Omental fat pad (tissue), 3 donors: ENCODE measurements at regions not wholly inside any gene's neighbourhood (a gene's known extent, or its start where the extent isn't known, plus 50 kb on each side); places are given as distances from the start of the nearest gene placed in this dataset.

Source experiments
- ATAC-seq: fragments of 150-250 bp; one replicate; pipeline ENCODE4 v1.9.1; 2016; ENCODE audit warnings: mild to moderate bottlenecking, moderate library complexity; ENCODE audit not compliant: low FRiP score
- DNase-seq: peaks from one replicate; pipeline ENCODE4 v3.0.0-alpha.2; 2019; ENCODE audit warnings: low spot score
- TF ChIP-seq, protein P1 (sequence below), 3 donors: fragments of 450-650 bp; IDR thresholded peaks; one replicate each; pipeline ENCODE4 v1.5.1; 2016 to 2017; ENCODE audit warnings: antibody characterized with exemption in 3 of 3, mild to moderate bottlenecking in 3 of 3, moderate library complexity in 2 of 3

DNA sequence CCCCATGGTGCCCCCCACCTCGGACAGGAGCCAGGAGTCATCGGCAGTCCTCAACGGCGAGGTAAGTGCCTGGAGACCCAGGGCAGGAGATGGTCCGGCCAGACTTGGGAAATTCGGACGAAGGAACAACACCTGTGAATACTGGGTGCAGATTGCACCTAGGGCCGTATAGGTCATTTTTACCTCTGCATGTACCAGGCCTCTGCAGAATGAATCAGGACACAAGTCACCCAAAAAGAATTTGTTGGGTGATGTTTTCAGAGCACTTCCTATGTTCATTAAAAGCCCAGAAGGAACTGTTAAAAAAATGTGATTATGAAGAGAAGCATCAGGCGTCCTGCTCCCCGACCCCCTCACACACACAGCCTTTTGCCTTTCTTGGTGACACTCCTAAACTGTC is 93.9 kb downstream of the C11orf91 start:
- TF ChIP-seq, protein P1, sequence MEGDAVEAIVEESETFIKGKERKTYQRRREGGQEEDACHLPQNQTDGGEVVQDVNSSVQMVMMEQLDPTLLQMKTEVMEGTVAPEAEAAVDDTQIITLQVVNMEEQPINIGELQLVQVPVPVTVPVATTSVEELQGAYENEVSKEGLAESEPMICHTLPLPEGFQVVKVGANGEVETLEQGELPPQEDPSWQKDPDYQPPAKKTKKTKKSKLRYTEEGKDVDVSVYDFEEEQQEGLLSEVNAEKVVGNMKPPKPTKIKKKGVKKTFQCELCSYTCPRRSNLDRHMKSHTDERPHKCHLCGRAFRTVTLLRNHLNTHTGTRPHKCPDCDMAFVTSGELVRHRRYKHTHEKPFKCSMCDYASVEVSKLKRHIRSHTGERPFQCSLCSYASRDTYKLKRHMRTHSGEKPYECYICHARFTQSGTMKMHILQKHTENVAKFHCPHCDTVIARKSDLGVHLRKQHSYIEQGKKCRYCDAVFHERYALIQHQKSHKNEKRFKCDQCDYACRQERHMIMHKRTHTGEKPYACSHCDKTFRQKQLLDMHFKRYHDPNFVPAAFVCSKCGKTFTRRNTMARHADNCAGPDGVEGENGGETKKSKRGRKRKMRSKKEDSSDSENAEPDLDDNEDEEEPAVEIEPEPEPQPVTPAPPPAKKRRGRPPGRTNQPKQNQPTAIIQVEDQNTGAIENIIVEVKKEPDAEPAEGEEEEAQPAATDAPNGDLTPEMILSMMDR (IDR thresholded peaks at IDR 0.05), result no peak
- ATAC-seq, result no peak
- no peak for DNase-seq

DNA sequence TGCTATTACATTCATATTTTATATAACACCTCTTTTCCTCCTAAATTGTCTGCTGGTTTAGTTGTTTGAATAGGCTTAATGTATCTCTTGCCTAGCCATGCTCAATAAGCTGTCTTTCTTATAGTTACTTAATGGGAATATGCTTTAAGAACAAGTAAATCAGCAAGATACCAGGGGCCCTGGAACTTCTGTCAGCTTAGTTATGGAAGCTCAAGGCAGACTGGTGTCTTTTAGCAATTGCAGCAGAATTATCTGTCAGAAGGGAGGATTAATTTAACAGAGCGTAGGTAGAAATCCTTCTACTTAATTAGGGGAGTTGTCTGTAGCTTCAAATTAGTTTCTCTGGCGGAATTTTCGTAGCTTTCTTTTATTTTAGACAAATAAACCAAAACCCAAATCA is 94.9 kb downstream of the C11orf91 start:
- ATAC-seq (no peak), DNase-seq (no peak)
- TF ChIP-seq, protein P1 (IDR thresholded peaks at IDR 0.05), result no peak

DNA sequence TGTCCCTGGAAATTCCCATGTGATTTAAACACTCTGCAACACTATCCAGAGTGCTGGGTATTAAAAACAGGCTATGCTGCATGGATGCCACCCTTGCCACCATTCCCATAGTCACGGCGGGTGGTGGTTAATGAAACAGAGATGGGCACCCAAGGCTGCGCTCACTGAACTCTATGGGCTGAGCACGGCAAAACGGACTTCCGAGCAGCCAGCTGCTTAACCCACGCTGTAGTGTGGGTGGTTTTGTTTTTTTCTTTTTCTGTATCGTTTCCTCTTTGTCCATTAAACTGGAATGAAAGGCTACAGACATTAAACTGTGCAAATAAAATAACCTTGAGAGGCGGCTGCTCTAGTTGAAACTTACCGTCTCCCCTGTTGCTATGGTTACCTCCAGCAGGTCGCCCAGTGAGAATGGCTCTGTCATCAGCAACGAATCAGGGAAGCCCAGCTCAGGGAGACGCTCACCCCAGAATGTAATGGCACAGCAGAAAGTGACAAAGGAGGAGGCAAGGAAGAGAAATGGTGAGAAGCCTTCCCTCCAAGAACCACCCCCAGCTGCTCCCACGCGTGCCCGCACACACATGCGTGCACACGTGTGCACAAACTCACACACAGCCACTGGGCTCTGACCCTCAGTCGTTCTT is 102.1 kb downstream of the C11orf91 start:
- TF ChIP-seq, protein P1 (IDR thresholded peaks at IDR 0.05), result no peak
- DNase-seq, result no peak
- no peak for ATAC-seq

DNA sequence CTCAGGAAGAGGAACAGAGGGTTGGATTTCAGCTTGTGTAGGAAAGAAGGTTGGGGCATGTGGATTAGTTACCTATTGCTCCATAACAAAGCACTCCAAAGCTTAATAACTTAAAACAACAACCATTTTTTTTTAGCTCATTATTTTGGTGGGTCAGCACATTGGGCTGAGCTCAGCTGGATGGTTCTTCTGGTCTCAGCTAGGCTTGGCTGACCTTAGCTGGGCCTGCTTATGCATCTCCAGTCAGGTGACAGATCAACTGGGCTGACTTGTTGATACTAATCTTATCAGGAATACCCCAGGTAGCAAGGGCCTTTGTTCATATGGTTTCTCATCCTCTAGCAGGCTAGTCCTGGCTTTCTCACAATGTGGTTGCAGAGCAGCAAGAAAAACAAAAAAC is 106.4 kb downstream of the C11orf91 start:
- DNase-seq (no peak), ATAC-seq (no peak)
- TF ChIP-seq, protein P1 (IDR thresholded peaks at IDR 0.05), result no peak

DNA sequence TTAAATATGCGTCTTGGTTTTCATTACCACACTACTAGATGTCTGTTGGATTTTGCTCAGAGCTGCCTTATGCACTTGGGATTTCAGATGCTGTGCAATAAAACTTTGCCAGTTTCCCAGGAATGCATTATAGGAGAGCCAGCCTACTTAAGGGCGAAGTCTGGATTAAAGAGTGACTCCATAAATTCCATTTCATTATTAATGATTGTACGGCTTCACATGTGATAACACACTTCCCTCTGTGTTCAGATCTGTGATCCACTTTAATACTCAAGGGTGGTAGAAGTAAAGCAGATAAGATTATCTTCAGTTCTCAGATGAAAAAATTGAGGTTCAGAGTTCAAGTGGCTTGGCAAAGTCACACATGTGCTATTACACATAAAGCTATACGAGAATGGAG is 110.2 kb downstream of the C11orf91 start:
- DNase-seq (no peak), ATAC-seq (no peak)
- TF ChIP-seq, protein P1 (IDR thresholded peaks at IDR 0.05), result no peak

DNA sequence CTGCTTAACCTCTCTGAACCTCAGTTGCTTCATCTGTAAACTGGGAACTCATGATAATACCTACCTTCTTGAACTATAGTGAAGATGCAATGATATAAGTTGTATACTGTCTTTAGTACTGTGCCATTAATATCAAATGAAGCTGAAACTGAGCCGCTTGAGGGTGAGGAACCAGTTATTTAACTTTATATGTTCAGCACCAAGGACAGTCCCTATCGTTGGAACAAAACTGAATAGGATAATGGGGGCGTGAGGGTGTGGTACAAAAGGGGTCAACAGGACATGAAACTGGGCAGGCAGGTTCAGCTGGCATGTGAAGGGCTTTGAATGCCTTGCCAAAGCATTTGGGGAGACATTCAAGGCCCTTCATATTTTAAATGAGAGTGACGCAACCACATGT is 112.6 kb downstream of the C11orf91 start:
- ATAC-seq, result no peak
- TF ChIP-seq, protein P1 (IDR thresholded peaks at IDR 0.05), result no peak

DNA sequence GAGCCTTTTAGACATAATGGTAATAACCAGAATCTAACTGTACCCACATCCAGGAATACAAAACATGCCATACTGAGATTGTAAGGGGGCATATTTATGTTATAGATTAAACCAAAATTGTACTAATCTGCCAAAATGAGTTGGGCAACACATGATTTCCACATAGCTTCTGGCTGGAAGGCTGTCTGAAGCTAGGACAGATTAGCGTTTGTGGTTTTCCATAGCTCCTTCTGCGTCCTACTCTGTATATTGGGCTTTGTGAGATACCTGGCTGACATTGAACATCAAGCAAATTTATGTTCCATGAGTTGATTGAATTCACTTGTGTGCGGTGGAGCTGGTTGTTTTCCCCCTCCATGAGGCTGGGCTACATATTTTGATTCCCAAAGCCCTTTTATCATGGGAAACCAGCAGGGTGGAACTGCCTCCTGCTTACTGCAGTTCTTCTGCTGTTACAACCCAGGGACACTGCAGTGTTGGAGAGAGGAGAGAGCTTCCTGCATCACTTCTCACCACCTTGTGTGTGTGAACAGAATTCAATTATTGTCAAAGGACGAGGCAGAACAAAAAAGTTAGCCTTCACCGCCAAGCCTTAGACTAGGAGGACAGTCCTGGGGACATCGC is 114.9 kb downstream of the C11orf91 start:
- ATAC-seq (no peak), DNase-seq (no peak)
- TF ChIP-seq, protein P1 (IDR thresholded peaks at IDR 0.05), result no peak

More for the DNA sequence above, 112.6 kb downstream of the C11orf91 start:
- DNase-seq, result no peak
